ENCODE measurements at regions not wholly inside any gene's neighbourhood (a gene's known extent, or its start where the extent isn't known, plus 50 kb on each side); places are given as distances from the start of the nearest gene placed in this dataset.

DNA sequence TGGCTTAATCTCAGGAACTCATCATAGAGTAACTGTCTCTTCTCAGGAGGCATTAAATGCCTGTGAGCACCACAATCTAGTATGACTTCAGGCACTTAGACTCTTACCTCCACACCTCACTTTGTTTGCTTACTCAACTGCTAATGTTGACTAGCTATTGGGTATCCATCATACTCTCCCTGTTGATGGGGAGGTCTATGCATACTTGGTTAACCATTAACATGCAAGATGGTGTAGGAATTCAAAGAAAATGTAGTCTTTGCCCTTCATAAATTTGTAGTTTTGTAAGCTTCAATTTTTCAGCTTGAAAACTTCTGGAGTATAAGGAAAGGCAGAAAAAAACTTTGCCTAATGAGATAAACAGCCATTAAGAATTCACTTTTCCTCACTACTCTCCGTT is 501.0 kb upstream of the MARCKS start:
- Histone ChIP-seq H3K9me3 (ENCODE audit: control insufficient read depth, insufficient read depth, low read depth, low read length) (no peaks in the 10 kb centered on the region), H3K4me1 (ENCODE audit: control insufficient read depth, insufficient read depth, low read length) (no peaks in the 10 kb centered on the region; the same call in 1 of the 2 replicates), H3K27me3 (ENCODE audit: control insufficient read depth, insufficient read depth, low read length) (no peaks in the 10 kb centered on the region), H3K27ac (ENCODE audit: low read length) (no peak overlapping the region), H3K36me3 (ENCODE audit: control insufficient read depth, insufficient read depth, low read length) (no peaks in the 10 kb centered on the region), H3K4me3 (ENCODE audit: low read depth in 2 of 2, low read length in 2 of 2) (no peak overlapping the region)
- BruUV-seq (replicated peaks): no TSS peak
- in situ Hi-C loops (cut with HindIII; ENCODE audit: low pct_unique_long_range_greater_than_20kb, low sequenced_read_pairs): no loop called here
- no peak for DNase-seq (ENCODE audit: low read depth, low spot score)
- ChIA-PET POLR2A (no interaction called here), CTCF (no interaction called here)
- no peak for ATAC-seq
- TF ChIP-seq TCF7L2 (IDR thresholded peaks at IDR 0.05; ENCODE audit: low read depth, low read length): no peak
- no peak for TF ChIP-seq POLR2AphosphoS5 (IDR thresholded peaks at IDR 0.05; ENCODE audit: low read depth, low read length)
- no peak for TF ChIP-seq SIN3A (IDR thresholded peaks at IDR 0.05; ENCODE audit: borderline replicate concordance, insufficient read depth, low read depth, low read length)
- TF ChIP-seq, protein P1, sequence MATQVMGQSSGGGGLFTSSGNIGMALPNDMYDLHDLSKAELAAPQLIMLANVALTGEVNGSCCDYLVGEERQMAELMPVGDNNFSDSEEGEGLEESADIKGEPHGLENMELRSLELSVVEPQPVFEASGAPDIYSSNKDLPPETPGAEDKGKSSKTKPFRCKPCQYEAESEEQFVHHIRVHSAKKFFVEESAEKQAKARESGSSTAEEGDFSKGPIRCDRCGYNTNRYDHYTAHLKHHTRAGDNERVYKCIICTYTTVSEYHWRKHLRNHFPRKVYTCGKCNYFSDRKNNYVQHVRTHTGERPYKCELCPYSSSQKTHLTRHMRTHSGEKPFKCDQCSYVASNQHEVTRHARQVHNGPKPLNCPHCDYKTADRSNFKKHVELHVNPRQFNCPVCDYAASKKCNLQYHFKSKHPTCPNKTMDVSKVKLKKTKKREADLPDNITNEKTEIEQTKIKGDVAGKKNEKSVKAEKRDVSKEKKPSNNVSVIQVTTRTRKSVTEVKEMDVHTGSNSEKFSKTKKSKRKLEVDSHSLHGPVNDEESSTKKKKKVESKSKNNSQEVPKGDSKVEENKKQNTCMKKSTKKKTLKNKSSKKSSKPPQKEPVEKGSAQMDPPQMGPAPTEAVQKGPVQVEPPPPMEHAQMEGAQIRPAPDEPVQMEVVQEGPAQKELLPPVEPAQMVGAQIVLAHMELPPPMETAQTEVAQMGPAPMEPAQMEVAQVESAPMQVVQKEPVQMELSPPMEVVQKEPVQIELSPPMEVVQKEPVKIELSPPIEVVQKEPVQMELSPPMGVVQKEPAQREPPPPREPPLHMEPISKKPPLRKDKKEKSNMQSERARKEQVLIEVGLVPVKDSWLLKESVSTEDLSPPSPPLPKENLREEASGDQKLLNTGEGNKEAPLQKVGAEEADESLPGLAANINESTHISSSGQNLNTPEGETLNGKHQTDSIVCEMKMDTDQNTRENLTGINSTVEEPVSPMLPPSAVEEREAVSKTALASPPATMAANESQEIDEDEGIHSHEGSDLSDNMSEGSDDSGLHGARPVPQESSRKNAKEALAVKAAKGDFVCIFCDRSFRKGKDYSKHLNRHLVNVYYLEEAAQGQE (IDR thresholded peaks at IDR 0.05; ENCODE audit: insufficient read depth in 1 of 2, low read depth in 2 of 2, low read length in 1 of 2): no peak
- TF ChIP-seq, protein P2, sequence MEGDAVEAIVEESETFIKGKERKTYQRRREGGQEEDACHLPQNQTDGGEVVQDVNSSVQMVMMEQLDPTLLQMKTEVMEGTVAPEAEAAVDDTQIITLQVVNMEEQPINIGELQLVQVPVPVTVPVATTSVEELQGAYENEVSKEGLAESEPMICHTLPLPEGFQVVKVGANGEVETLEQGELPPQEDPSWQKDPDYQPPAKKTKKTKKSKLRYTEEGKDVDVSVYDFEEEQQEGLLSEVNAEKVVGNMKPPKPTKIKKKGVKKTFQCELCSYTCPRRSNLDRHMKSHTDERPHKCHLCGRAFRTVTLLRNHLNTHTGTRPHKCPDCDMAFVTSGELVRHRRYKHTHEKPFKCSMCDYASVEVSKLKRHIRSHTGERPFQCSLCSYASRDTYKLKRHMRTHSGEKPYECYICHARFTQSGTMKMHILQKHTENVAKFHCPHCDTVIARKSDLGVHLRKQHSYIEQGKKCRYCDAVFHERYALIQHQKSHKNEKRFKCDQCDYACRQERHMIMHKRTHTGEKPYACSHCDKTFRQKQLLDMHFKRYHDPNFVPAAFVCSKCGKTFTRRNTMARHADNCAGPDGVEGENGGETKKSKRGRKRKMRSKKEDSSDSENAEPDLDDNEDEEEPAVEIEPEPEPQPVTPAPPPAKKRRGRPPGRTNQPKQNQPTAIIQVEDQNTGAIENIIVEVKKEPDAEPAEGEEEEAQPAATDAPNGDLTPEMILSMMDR (IDR thresholded peaks at IDR 0.05): no peak
- intact Hi-C loops (cut with micrococcal nuclease; ENCODE audit: unreplicated experiment): no loop called here

DNA sequence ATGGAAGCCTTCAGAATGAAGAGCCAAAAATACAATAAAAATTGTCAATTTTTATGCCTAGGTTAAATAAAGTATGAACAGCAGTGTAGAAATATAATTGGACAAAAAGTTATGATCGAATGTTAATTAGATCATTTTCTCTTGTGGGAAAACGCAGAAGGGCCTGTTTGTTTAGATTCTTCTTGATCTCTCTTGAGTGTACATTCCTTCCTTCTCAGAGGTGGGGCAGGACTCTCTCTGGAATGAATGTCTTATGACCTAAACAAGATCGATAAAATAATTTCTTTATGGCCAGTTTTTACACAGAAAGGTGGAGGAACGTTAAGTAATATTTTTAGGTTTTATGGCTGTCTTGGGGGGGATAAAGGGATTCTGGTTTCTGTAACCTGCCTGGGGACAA is 500.1 kb upstream of the MARCKS start:
- H3K4me1 ChIP-seq (ENCODE audit: control insufficient read depth, insufficient read depth, low read length): no peaks in the 10 kb centered on the region; the same call in 1 of the 2 replicates
- TF ChIP-seq, protein P1 (IDR thresholded peaks at IDR 0.05; ENCODE audit: insufficient read depth in 1 of 2, low read depth in 2 of 2, low read length in 1 of 2): no peak
- TF ChIP-seq POLR2AphosphoS5 (IDR thresholded peaks at IDR 0.05; ENCODE audit: low read depth, low read length): no peak
- TF ChIP-seq SIN3A (IDR thresholded peaks at IDR 0.05; ENCODE audit: borderline replicate concordance, insufficient read depth, low read depth, low read length): no peak
- H3K36me3 ChIP-seq (ENCODE audit: control insufficient read depth, insufficient read depth, low read length): no peaks in the 10 kb centered on the region
- in situ Hi-C loops (cut with HindIII; ENCODE audit: low pct_unique_long_range_greater_than_20kb, low sequenced_read_pairs) (no loop called here), intact Hi-C loops (cut with micrococcal nuclease; ENCODE audit: unreplicated experiment) (no loop called here)
- DNase-seq (ENCODE audit: low read depth, low spot score): no peak
- no peaks in the 10 kb centered on the region for H3K9me3 ChIP-seq (ENCODE audit: control insufficient read depth, insufficient read depth, low read depth, low read length)
- ChIA-PET CTCF (no interaction called here), POLR2A (no interaction called here)
- H3K4me3 ChIP-seq (ENCODE audit: low read depth in 2 of 2, low read length in 2 of 2): no peak overlapping the region
- H3K27me3 ChIP-seq (ENCODE audit: control insufficient read depth, insufficient read depth, low read length): no peaks in the 10 kb centered on the region
- H3K27ac ChIP-seq (ENCODE audit: low read length): no peak overlapping the region
- ATAC-seq: no peak
- BruUV-seq (replicated peaks): no TSS peak
